ENCODE measurements at regions not wholly inside any gene's neighbourhood (a gene's known extent, or its start where the extent isn't known, plus 50 kb on each side); places are given as distances from the start of the nearest gene placed in this dataset.

- no peaks in the 10 kb centered on the region for H3K36me3 ChIP-seq
- WGBS, 2 donors = 75 to 83% methylated on average over 19 to 22 of the region's 26 CpGs
These were observed 156.0 kb upstream of the RGMA start for GRCh38 chr15:93244696-93245660.

GRCh38 chr15:93243573-93243972 is 154.6 kb upstream of the RGMA start:
- 74 to 78% methylated on average over 8 to 9 of the region's 9 CpGs for WGBS, 2 donors
- Histone ChIP-seq H3K36me3 (no peaks in the 10 kb centered on the region), H3K27ac (no peak overlapping the region), H3K27me3 (no peaks in the 10 kb centered on the region), H3K9me3 (no peaks in the 10 kb centered on the region), H3K4me3 (no peak overlapping the region), H3K4me1 (peaks cover 0 to 27% (median 3%) of the 10 kb centered on the region in 4 donors)
- TF ChIP-seq CTCF (IDR thresholded peaks at IDR 0.05) (no peak), EP300 (IDR thresholded peaks at IDR 0.05) (no peak), POLR2A (IDR thresholded peaks at IDR 0.05) (no peak)
- DNase-seq (ENCODE audit: low spot score in 2 of 2) = no peak

More at GRCh38 chr15:93244696-93245660, 156.0 kb upstream of the RGMA start:
- no peak for TF ChIP-seq EP300 (IDR thresholded peaks at IDR 0.05)
- TF ChIP-seq CTCF (IDR thresholded peaks at IDR 0.05) = no peak
- TF ChIP-seq POLR2A (IDR thresholded peaks at IDR 0.05) = no peak
- Histone ChIP-seq H3K4me3 (no peak overlapping the region), H3K4me1 (peaks cover 0 to 27% (median 3%) of the 10 kb centered on the region in 4 donors), H3K27ac (peak overlapping the region in 1 of 4 donors; percentile 70), H3K27me3 (no peaks in the 10 kb centered on the region), H3K9me3 (no peaks in the 10 kb centered on the region)
- DNase-seq (ENCODE audit: low spot score in 2 of 2) = no peak

GRCh38 chr15:93241696-93242585 is 152.9 kb upstream of the RGMA start:
- no peak for DNase-seq (ENCODE audit: low spot score in 2 of 2)
- TF ChIP-seq CTCF (IDR thresholded peaks at IDR 0.05) (no peak), POLR2A (IDR thresholded peaks at IDR 0.05) (no peak), EP300 (IDR thresholded peaks at IDR 0.05) (no peak)
- Histone ChIP-seq H3K4me1 (peaks cover 0 to 21% (median 3%) of the 10 kb centered on the region in 4 donors), H3K36me3 (no peaks in the 10 kb centered on the region), H3K27me3 (no peaks in the 10 kb centered on the region), H3K9me3 (peaks cover 0 to 3% (median 0%) of the 10 kb centered on the region in 4 donors), H3K27ac (no peak overlapping the region), H3K4me3 (no peak overlapping the region)
- 73% methylated on average over 15 of the region's 15 CpGs for WGBS, 2 donors

- WGBS, 2 donors = 86 to 92% methylated on average over 3 of the region's 3 CpGs
- no peak for TF ChIP-seq CTCF (IDR thresholded peaks at IDR 0.05)
- no peak for TF ChIP-seq POLR2A (IDR thresholded peaks at IDR 0.05)
- no peak for TF ChIP-seq EP300 (IDR thresholded peaks at IDR 0.05)
These were observed 151.0 kb upstream of the RGMA start for GRCh38 chr15:93239993-93240392.

More at GRCh38 chr15:93239993-93240392, 151.0 kb upstream of the RGMA start:
- DNase-seq (ENCODE audit: low spot score in 2 of 2) = no peak
- peaks cover 0 to 8% (median 0%) of the 10 kb centered on the region in 4 donors for H3K4me1 ChIP-seq
- no peak overlapping the region for H3K27ac ChIP-seq
- H3K27me3 ChIP-seq = no peaks in the 10 kb centered on the region
- no peak overlapping the region for H3K4me3 ChIP-seq
- H3K36me3 ChIP-seq = no peaks in the 10 kb centered on the region
- peaks cover 0 to 3% (median 0%) of the 10 kb centered on the region in 4 donors for H3K9me3 ChIP-seq

All from tibial nerve (tissue), 4 donors.